Right lobe of liver (tissue), 6 donors: ENCODE measurements at regions not wholly inside any gene's neighbourhood (a gene's known extent, or its start where the extent isn't known, plus 50 kb on each side); places are given as distances from the start of the nearest gene placed in this dataset.

Experiments used
- ATAC-seq, 4 donors: fragments of 200-7000 bp; cut with Tn5 transposase; one replicate each; pipeline ENCODE4 v1.9.1; 2020; ENCODE audit warnings: mild to moderate bottlenecking in 4 of 4, moderate library complexity in 4 of 4
- DNase-seq, 3 donors: peaks; one replicate each; pipeline ENCODE4 v3.0.0-alpha.2; 2020
- H3K27ac ChIP-seq, 3 donors: fragments of 200-600 bp; one replicate each; pipeline ENCODE4 v1.8.0; 2022
- H3K27me3 ChIP-seq, 2 donors: fragments of 200-600 bp; one replicate each; pipeline ENCODE4 v1.8.0; 2022
- H3K36me3 ChIP-seq, 4 donors: fragments of 200-600 bp; sonication (generic) in 1 of 4; one replicate each; pipeline versions ENCODE4 v1.5.1 to v1.8.0; 2017 to 2022; ENCODE audit warnings: control low read depth in 1 of 4
- H3K4me1 ChIP-seq, 4 donors: fragments of 200-600 bp; sonication (generic) in 1 of 4; one replicate each; pipeline versions ENCODE4 v1.5.1 to v1.8.0; 2017 to 2022; ENCODE audit warnings: control low read depth in 1 of 4
- H3K4me3 ChIP-seq, 3 donors: fragments of 200-600 bp; one replicate each; pipeline ENCODE4 v1.8.0; 2022
- H3K9me3 ChIP-seq, 4 donors: fragments of 200-600 bp; sonication (generic) in 1 of 4; one replicate each; pipeline versions ENCODE4 v1.5.1 to v1.8.0; 2017 to 2022; ENCODE audit warnings: control low read depth in 1 of 4
- CTCF ChIP-seq, 4 donors: fragments of 200-600 bp in 3 of 4; fragments of 450-650 bp in 1 of 4; IDR thresholded peaks; one replicate each; pipeline versions ENCODE4 v1.5.1 to v1.8.0; 2016 to 2022; ENCODE audit warnings: antibody characterized with exemption in 4 of 4, mild to moderate bottlenecking in 2 of 4
- POLR2A ChIP-seq: fragments of 450-650 bp; IDR thresholded peaks from one replicate; pipeline ENCODE4 v1.6.1; 2017; ENCODE audit warnings: antibody characterized with exemption, mild to moderate bottlenecking
- WGBS: methylation state at CpG from one replicate; pipeline ENCODE4 v1.1.6; 2018; ENCODE audit warnings: low coverage, low lambda C conversion rate; ENCODE audit not compliant: insufficient coverage; ENCODE audit errors: missing lambda C conversion rate; 5-methylcytosine and 5-hydroxymethylcytosine counted together
- intact Hi-C, 2 donors: fragments of 100-400 bp; cut with DNase I; formaldehyde crosslinking; loops; one replicate each; pipeline versions ENCODE4 v1.11.2 to v1.14.1; 2022
- donor health status: DM: no; HTN: yes; CAD: no.
- donor health status: DM: no; HTN: no; CAD: no.
- donor health status: DM: no; HTN: no; CAD: no.
- donor health status: DM: no; HTN: yes; CAD: no.
- donor health status: DM: no; HTN: yes; CAD: no.

GRCh38 chr7:127513311-127513710 lies 72.1 kb downstream of the GCC1 start:
- WGBS, result 92% methylated on average over 5 of the region's 11 CpGs
- H3K27ac ChIP-seq, result no peak overlapping the region
- no peaks in the 10 kb centered on the region for H3K4me1 ChIP-seq
- intact Hi-C loops, result no loop called here
- DNase-seq (no peak), ATAC-seq (no peak)
- H3K4me3 ChIP-seq, result no peak overlapping the region
- no peaks in the 10 kb centered on the region for H3K27me3 ChIP-seq
- no peaks in the 10 kb centered on the region for H3K36me3 ChIP-seq
- TF ChIP-seq CTCF (IDR thresholded peaks at IDR 0.05) (no peak), POLR2A (no peak)
- H3K9me3 ChIP-seq, result no peaks in the 10 kb centered on the region

- H3K27ac ChIP-seq, result no peak overlapping the region
- H3K36me3 ChIP-seq, result no peaks in the 10 kb centered on the region
- H3K9me3 ChIP-seq, result no peaks in the 10 kb centered on the region
- intact Hi-C loops, result no loop called here
- no peak overlapping the region for H3K4me3 ChIP-seq
- no peaks in the 10 kb centered on the region for H3K27me3 ChIP-seq
- no peaks in the 10 kb centered on the region for H3K4me1 ChIP-seq
- 76% methylated on average over 6 of the region's 6 CpGs for WGBS
- TF ChIP-seq CTCF (IDR thresholded peaks at IDR 0.05), result no peak
- no peak for TF ChIP-seq POLR2A
- no peak for DNase-seq
- ATAC-seq, result no peak
These were observed 72.7 kb downstream of the GCC1 start for GRCh38 chr7:127512663-127513062.

- Histone ChIP-seq H3K4me1 (no peaks in the 10 kb centered on the region), H3K36me3 (no peaks in the 10 kb centered on the region), H3K9me3 (no peaks in the 10 kb centered on the region), H3K4me3 (no peak overlapping the region), H3K27ac (no peak overlapping the region), H3K27me3 (no peaks in the 10 kb centered on the region)
- ATAC-seq (peak; percentile 55 to 72 (median 61)), DNase-seq (no peak)
- intact Hi-C loops, result no loop called here
- TF ChIP-seq CTCF (IDR thresholded peaks at IDR 0.05) (peak; percentile 23 to 58 (median 37)), POLR2A (no peak)
- 22% methylated on average over 4 of the region's 4 CpGs for WGBS
These were observed 80.7 kb downstream of the GCC1 start for GRCh38 chr7:127504715-127505114.

- WGBS, result 93% methylated on average over 4 of the region's 4 CpGs
These were observed 83.6 kb downstream of the GCC1 start for GRCh38 chr7:127501817-127502216.

More at GRCh38 chr7:127501817-127502216, 83.6 kb downstream of the GCC1 start:
- H3K27ac ChIP-seq, result no peak overlapping the region
- no peaks in the 10 kb centered on the region for H3K36me3 ChIP-seq
- H3K4me3 ChIP-seq, result no peak overlapping the region
- H3K4me1 ChIP-seq, result no peaks in the 10 kb centered on the region
- intact Hi-C loops, result no loop called here
- no peak for TF ChIP-seq POLR2A
- TF ChIP-seq CTCF (IDR thresholded peaks at IDR 0.05), result no peak
- DNase-seq (no peak), ATAC-seq (no peak)
- H3K9me3 ChIP-seq, result no peaks in the 10 kb centered on the region
- H3K27me3 ChIP-seq, result no peaks in the 10 kb centered on the region
